ENCODE measurements at regions not wholly inside any gene's neighbourhood (a gene's known extent, or its start where the extent isn't known, plus 50 kb on each side); places are given as distances from the start of the nearest gene placed in this dataset.

GRCh38 chr6:15837205-15837604 is 174.4 kb upstream of the DTNBP1 start:
- Histone ChIP-seq H3K27ac (ENCODE audit: low read length) (no peak overlapping the region), H3K9me3 (ENCODE audit: control insufficient read depth in 1 of 2, low read length in 2 of 2) (no peaks in the 10 kb centered on the region), H3K27me3 (ENCODE audit: low read depth, low read length) (no peaks in the 10 kb centered on the region), H3K4me1 (ENCODE audit: control insufficient read depth in 1 of 2, insufficient read depth in 2 of 2, low read length in 2 of 2) (no peaks in the 10 kb centered on the region), H3K4me3 (ENCODE audit: low read depth in 1 of 2, low read length in 2 of 2) (no peak overlapping the region), H3K36me3 (ENCODE audit: control insufficient read depth in 1 of 2, insufficient read depth in 2 of 2, low read length in 2 of 2) (no peaks in the 10 kb centered on the region)

- Histone ChIP-seq H3K27ac (ENCODE audit: low read length) (no peak overlapping the region), H3K36me3 (ENCODE audit: control insufficient read depth in 1 of 2, insufficient read depth in 2 of 2, low read length in 2 of 2) (no peaks in the 10 kb centered on the region), H3K27me3 (ENCODE audit: low read depth, low read length) (no peaks in the 10 kb centered on the region), H3K9me3 (ENCODE audit: control insufficient read depth in 1 of 2, low read length in 2 of 2) (no peaks in the 10 kb centered on the region), H3K4me1 (ENCODE audit: control insufficient read depth in 1 of 2, insufficient read depth in 2 of 2, low read length in 2 of 2) (no peaks in the 10 kb centered on the region), H3K4me3 (ENCODE audit: low read depth in 1 of 2, low read length in 2 of 2) (no peak overlapping the region)
Observed at GRCh38 chr6:15832841-15833240, 170.0 kb upstream of the DTNBP1 start.

GRCh38 chr6:15829156-15829555 is 166.3 kb upstream of the DTNBP1 start:
- Histone ChIP-seq H3K27ac (ENCODE audit: low read length) (no peak overlapping the region), H3K4me3 (ENCODE audit: low read depth in 1 of 2, low read length in 2 of 2) (no peak overlapping the region), H3K4me1 (ENCODE audit: control insufficient read depth in 1 of 2, insufficient read depth in 2 of 2, low read length in 2 of 2) (no peaks in the 10 kb centered on the region), H3K9me3 (ENCODE audit: control insufficient read depth in 1 of 2, low read length in 2 of 2) (no peaks in the 10 kb centered on the region), H3K27me3 (ENCODE audit: low read depth, low read length) (no peaks in the 10 kb centered on the region), H3K36me3 (ENCODE audit: control insufficient read depth in 1 of 2, insufficient read depth in 2 of 2, low read length in 2 of 2) (no peaks in the 10 kb centered on the region)

- Histone ChIP-seq H3K4me1 (ENCODE audit: control insufficient read depth in 1 of 2, insufficient read depth in 2 of 2, low read length in 2 of 2) (no peaks in the 10 kb centered on the region), H3K9me3 (ENCODE audit: control insufficient read depth in 1 of 2, low read length in 2 of 2) (no peaks in the 10 kb centered on the region), H3K27ac (ENCODE audit: low read length) (no peak overlapping the region), H3K27me3 (ENCODE audit: low read depth, low read length) (no peaks in the 10 kb centered on the region), H3K36me3 (ENCODE audit: control insufficient read depth in 1 of 2, insufficient read depth in 2 of 2, low read length in 2 of 2) (no peaks in the 10 kb centered on the region), H3K4me3 (ENCODE audit: low read depth in 1 of 2, low read length in 2 of 2) (no peak overlapping the region)
Observed at GRCh38 chr6:15827496-15828255, 164.8 kb upstream of the DTNBP1 start.

GRCh38 chr6:15826814-15827318 is 164.0 kb upstream of the DTNBP1 start:
- no peaks in the 10 kb centered on the region for H3K27me3 ChIP-seq (ENCODE audit: low read depth, low read length)
- H3K27ac ChIP-seq (ENCODE audit: low read length), result no peak overlapping the region
- no peaks in the 10 kb centered on the region for H3K4me1 ChIP-seq (ENCODE audit: control insufficient read depth in 1 of 2, insufficient read depth in 2 of 2, low read length in 2 of 2)
- no peaks in the 10 kb centered on the region for H3K36me3 ChIP-seq (ENCODE audit: control insufficient read depth in 1 of 2, insufficient read depth in 2 of 2, low read length in 2 of 2)
- no peaks in the 10 kb centered on the region for H3K9me3 ChIP-seq (ENCODE audit: control insufficient read depth in 1 of 2, low read length in 2 of 2)
- no peak overlapping the region for H3K4me3 ChIP-seq (ENCODE audit: low read depth in 1 of 2, low read length in 2 of 2)

- no peaks in the 10 kb centered on the region for H3K36me3 ChIP-seq (ENCODE audit: control insufficient read depth in 1 of 2, insufficient read depth in 2 of 2, low read length in 2 of 2)
- no peaks in the 10 kb centered on the region for H3K4me1 ChIP-seq (ENCODE audit: control insufficient read depth in 1 of 2, insufficient read depth in 2 of 2, low read length in 2 of 2)
- no peak overlapping the region for H3K27ac ChIP-seq (ENCODE audit: low read length)
- H3K9me3 ChIP-seq (ENCODE audit: control insufficient read depth in 1 of 2, low read length in 2 of 2), result no peaks in the 10 kb centered on the region
- no peak overlapping the region for H3K4me3 ChIP-seq (ENCODE audit: low read depth in 1 of 2, low read length in 2 of 2)
- no peaks in the 10 kb centered on the region for H3K27me3 ChIP-seq (ENCODE audit: low read depth, low read length)
Observed at GRCh38 chr6:15825332-15825930, 162.6 kb upstream of the DTNBP1 start.

GRCh38 chr6:15824811-15825210 is 162.0 kb upstream of the DTNBP1 start:
- no peaks in the 10 kb centered on the region for H3K27me3 ChIP-seq (ENCODE audit: low read depth, low read length)
- no peaks in the 10 kb centered on the region for H3K9me3 ChIP-seq (ENCODE audit: control insufficient read depth in 1 of 2, low read length in 2 of 2)
- no peak overlapping the region for H3K4me3 ChIP-seq (ENCODE audit: low read depth in 1 of 2, low read length in 2 of 2)
- no peaks in the 10 kb centered on the region for H3K4me1 ChIP-seq (ENCODE audit: control insufficient read depth in 1 of 2, insufficient read depth in 2 of 2, low read length in 2 of 2)
- H3K27ac ChIP-seq (ENCODE audit: low read length), result no peak overlapping the region
- no peaks in the 10 kb centered on the region for H3K36me3 ChIP-seq (ENCODE audit: control insufficient read depth in 1 of 2, insufficient read depth in 2 of 2, low read length in 2 of 2)

GRCh38 chr6:15823838-15824414 is 161.1 kb upstream of the DTNBP1 start:
- no peaks in the 10 kb centered on the region for H3K4me1 ChIP-seq (ENCODE audit: control insufficient read depth in 1 of 2, insufficient read depth in 2 of 2, low read length in 2 of 2)
- H3K36me3 ChIP-seq (ENCODE audit: control insufficient read depth in 1 of 2, insufficient read depth in 2 of 2, low read length in 2 of 2), result no peaks in the 10 kb centered on the region
- no peak overlapping the region for H3K4me3 ChIP-seq (ENCODE audit: low read depth in 1 of 2, low read length in 2 of 2)
- no peaks in the 10 kb centered on the region for H3K27me3 ChIP-seq (ENCODE audit: low read depth, low read length)
- H3K9me3 ChIP-seq (ENCODE audit: control insufficient read depth in 1 of 2, low read length in 2 of 2), result no peaks in the 10 kb centered on the region
- H3K27ac ChIP-seq (ENCODE audit: low read length), result no peak overlapping the region

GRCh38 chr6:15822835-15823234 is 160.0 kb upstream of the DTNBP1 start:
- Histone ChIP-seq H3K4me1 (ENCODE audit: control insufficient read depth in 1 of 2, insufficient read depth in 2 of 2, low read length in 2 of 2) (no peaks in the 10 kb centered on the region), H3K9me3 (ENCODE audit: control insufficient read depth in 1 of 2, low read length in 2 of 2) (no peaks in the 10 kb centered on the region), H3K27ac (ENCODE audit: low read length) (no peak overlapping the region), H3K27me3 (ENCODE audit: low read depth, low read length) (no peaks in the 10 kb centered on the region), H3K36me3 (ENCODE audit: control insufficient read depth in 1 of 2, insufficient read depth in 2 of 2, low read length in 2 of 2) (no peaks in the 10 kb centered on the region), H3K4me3 (ENCODE audit: low read depth in 1 of 2, low read length in 2 of 2) (no peak overlapping the region)

- H3K36me3 ChIP-seq (ENCODE audit: control insufficient read depth in 1 of 2, insufficient read depth in 2 of 2, low read length in 2 of 2), result no peaks in the 10 kb centered on the region
- H3K4me3 ChIP-seq (ENCODE audit: low read depth in 1 of 2, low read length in 2 of 2), result no peak overlapping the region
- no peak overlapping the region for H3K27ac ChIP-seq (ENCODE audit: low read length)
- no peaks in the 10 kb centered on the region for H3K9me3 ChIP-seq (ENCODE audit: control insufficient read depth in 1 of 2, low read length in 2 of 2)
- H3K4me1 ChIP-seq (ENCODE audit: control insufficient read depth in 1 of 2, insufficient read depth in 2 of 2, low read length in 2 of 2), result no peaks in the 10 kb centered on the region
- H3K27me3 ChIP-seq (ENCODE audit: low read depth, low read length), result no peaks in the 10 kb centered on the region
Observed at GRCh38 chr6:15819841-15820240, 157.0 kb upstream of the DTNBP1 start.

- H3K9me3 ChIP-seq (ENCODE audit: control insufficient read depth in 1 of 2, low read length in 2 of 2), result no peaks in the 10 kb centered on the region
- H3K27ac ChIP-seq (ENCODE audit: low read length), result no peak overlapping the region
- H3K4me3 ChIP-seq (ENCODE audit: low read depth in 1 of 2, low read length in 2 of 2), result no peak overlapping the region
- H3K36me3 ChIP-seq (ENCODE audit: control insufficient read depth in 1 of 2, insufficient read depth in 2 of 2, low read length in 2 of 2), result no peaks in the 10 kb centered on the region
- no peaks in the 10 kb centered on the region for H3K4me1 ChIP-seq (ENCODE audit: control insufficient read depth in 1 of 2, insufficient read depth in 2 of 2, low read length in 2 of 2)
- H3K27me3 ChIP-seq (ENCODE audit: low read depth, low read length), result no peaks in the 10 kb centered on the region
Observed at GRCh38 chr6:15819226-15819625, 156.4 kb upstream of the DTNBP1 start.
